NCI-H2081 (cell line): ENCODE measurements at regions not wholly inside any gene's neighbourhood (a gene's known extent, or its start where the extent isn't known, plus 50 kb on each side); places are given as distances from the start of the nearest gene placed in this dataset.
A peak's percentile ranks its signal among the peaks of the same experiment; 100 is the strongest.
"Not testable (repeated sequence)": the region's sequence is repeated elsewhere in the genome, so short reads cannot be mapped to it uniquely, and the experiment has no call there.

Experiments
- DNase-seq, 2 experiments: peaks; one replicate each; lab custom pipeline; 2025; lab: John Stamatoyannopoulos, UW

GRCh38 chr5:152178350-152178699 is 226.8 kb downstream of the NMUR2 start:
- no peak for DNase-seq

GRCh38 chr5:152177626-152178349 is 227.3 kb downstream of the NMUR2 start:
- no peak for DNase-seq

GRCh38 chr5:152171888-152172287 is 233.2 kb downstream of the NMUR2 start:
- no peak for DNase-seq

GRCh38 chr5:152170350-152170749 is 234.7 kb downstream of the NMUR2 start:
- no peak for DNase-seq

- no peak for DNase-seq
These were observed 240.2 kb upstream of the GLRA1 start for GRCh38 chr5:152164860-152165259.

- not testable (repeated sequence) for DNase-seq
These were observed 235.2 kb upstream of the GLRA1 start for GRCh38 chr5:152159894-152160293.

GRCh38 chr5:152154452-152154851 is 229.8 kb upstream of the GLRA1 start:
- DNase-seq: not testable (repeated sequence)

GRCh38 chr5:152151940-152152339 is 227.3 kb upstream of the GLRA1 start:
- no peak for DNase-seq

- DNase-seq: no peak
These were observed 226.5 kb upstream of the GLRA1 start for GRCh38 chr5:152151113-152151512.

GRCh38 chr5:152147286-152147685 is 222.6 kb upstream of the GLRA1 start:
- DNase-seq: no peak

- no peak for DNase-seq
These were observed 221.9 kb upstream of the GLRA1 start for GRCh38 chr5:152146566-152146965.

- DNase-seq: no peak
These were observed 219.9 kb upstream of the GLRA1 start for GRCh38 chr5:152144556-152144955.

- DNase-seq: no peak
These were observed 219.4 kb upstream of the GLRA1 start for GRCh38 chr5:152144030-152144429.

GRCh38 chr5:152142840-152143469 is 218.3 kb upstream of the GLRA1 start:
- DNase-seq: peak; percentile 55 to 59

GRCh38 chr5:152140347-152140746 is 215.7 kb upstream of the GLRA1 start:
- no peak for DNase-seq

- no peak for DNase-seq
These were observed 212.4 kb upstream of the GLRA1 start for GRCh38 chr5:152137063-152137462.

- no peak for DNase-seq
These were observed 211.7 kb upstream of the GLRA1 start for GRCh38 chr5:152136321-152136720.

GRCh38 chr5:152135827-152136226 is 211.2 kb upstream of the GLRA1 start:
- no peak for DNase-seq

- DNase-seq: no peak
These were observed 201.1 kb upstream of the GLRA1 start for GRCh38 chr5:152125661-152126205.

GRCh38 chr5:152124409-152125041 is 199.9 kb upstream of the GLRA1 start:
- DNase-seq: no peak

GRCh38 chr5:152118676-152119470 is 194.2 kb upstream of the GLRA1 start:
- no peak for DNase-seq

- DNase-seq: no peak
These were observed 192.3 kb upstream of the GLRA1 start for GRCh38 chr5:152116934-152117333.
